ENCODE measurements at regions not wholly inside any gene's neighbourhood (a gene's known extent, or its start where the extent isn't known, plus 50 kb on each side); places are given as distances from the start of the nearest gene placed in this dataset.

DNA sequence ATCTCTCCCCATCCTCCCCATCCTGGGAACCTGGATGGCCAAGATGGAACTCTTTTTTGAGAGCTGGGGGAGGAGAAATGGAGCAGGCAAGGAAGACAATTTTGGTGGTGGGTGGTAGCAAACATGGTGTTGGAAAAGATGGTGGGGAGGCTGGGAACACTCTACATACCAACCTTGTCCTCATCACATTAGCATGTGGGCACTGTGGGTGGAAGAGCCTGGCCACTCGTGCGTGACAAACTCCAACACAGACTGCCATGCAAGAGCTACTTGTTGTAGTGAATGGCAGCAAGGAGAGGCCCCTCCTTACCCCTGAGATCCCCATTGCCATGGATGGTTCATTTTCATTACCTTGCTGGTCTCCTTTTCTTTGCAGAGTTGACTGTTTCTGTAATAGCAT is 262.6 kb downstream of the RPLP1 start:
- no peak overlapping the region for H3K4ac ChIP-seq (ENCODE audit: low read depth in 1 of 2, low read length in 2 of 2)
- no peak overlapping the region for H2AFZ ChIP-seq (ENCODE audit: low read depth, low read length)
- H4K8ac ChIP-seq (ENCODE audit: low read length): no peak overlapping the region
- H3K4me3 ChIP-seq (ENCODE audit: insufficient read depth in 1 of 2, low read depth in 1 of 2, low read length in 2 of 2): no peak overlapping the region
- no peak overlapping the region for H2BK15ac ChIP-seq (ENCODE audit: low read depth, poor library complexity, severe bottlenecking)
- DNase-seq: no peak
- H3K9me3 ChIP-seq (ENCODE audit: control insufficient read depth, low read length): peaks cover 7% of the 10 kb centered on the region
- H3K79me1 ChIP-seq (replicated peaks; ENCODE audit: low read length, poor library complexity, severe bottlenecking): no peaks in the 10 kb centered on the region
- H3K27ac ChIP-seq (ENCODE audit: low read length, poor library complexity, severe bottlenecking): no peak overlapping the region
- H2BK12ac ChIP-seq (ENCODE audit: low read length in 2 of 2): no peak overlapping the region
- H3K9ac ChIP-seq (ENCODE audit: low read length): no peak overlapping the region
- no peak overlapping the region for H3K23ac ChIP-seq (ENCODE audit: low read length in 2 of 2)
- no peak overlapping the region for H3K14ac ChIP-seq (ENCODE audit: low read length in 2 of 2)
- H4K91ac ChIP-seq (ENCODE audit: low read length): no peak overlapping the region
- no peak overlapping the region for H2BK120ac ChIP-seq (ENCODE audit: low read depth, low read length)
- H2AK5ac ChIP-seq (ENCODE audit: low read length, severe bottlenecking): no peak overlapping the region
- no peak overlapping the region for H2BK5ac ChIP-seq (ENCODE audit: low read depth, low read length, poor library complexity, severe bottlenecking)
- peaks cover 31 to 68% of the 10 kb centered on the region in 2 experiments for H3K27me3 ChIP-seq (ENCODE audit: control insufficient read depth in 1 of 2, insufficient read depth in 1 of 2, low read length in 2 of 2)
- 100% methylated on average over 2 of the region's 2 CpGs for WGBS
- H3K18ac ChIP-seq (ENCODE audit: low read depth in 1 of 2, low read length in 2 of 2): no peak overlapping the region
- H3K36me3 ChIP-seq (ENCODE audit: control insufficient read depth in 1 of 2, insufficient read depth in 2 of 2, low read depth in 1 of 2, low read length in 2 of 2): no peaks in the 10 kb centered on the region
- no peaks in the 10 kb centered on the region for H3K4me1 ChIP-seq (ENCODE audit: control insufficient read depth, insufficient read depth, low read depth, low read length)
- no peak overlapping the region for H3K4me2 ChIP-seq (ENCODE audit: low read length, poor library complexity, severe bottlenecking)

DNA sequence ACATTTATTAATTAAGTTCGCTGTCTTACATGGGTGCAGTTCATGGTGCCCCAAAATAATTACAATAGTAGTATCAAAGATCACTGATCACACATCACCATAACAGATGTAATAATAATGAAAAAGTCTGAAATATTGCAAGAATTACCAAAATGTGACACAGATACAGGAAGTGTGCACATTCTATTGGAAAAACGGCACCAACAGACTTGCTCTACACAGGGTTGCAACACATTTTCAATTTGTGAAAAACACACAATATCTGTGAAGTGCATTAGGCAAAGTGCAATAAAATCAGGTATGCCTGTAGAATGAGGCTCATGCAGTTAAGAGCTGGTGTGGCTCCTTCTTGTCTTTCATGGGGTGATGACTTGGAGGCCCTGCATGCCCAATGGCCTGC is 265.8 kb downstream of the RPLP1 start:
- DNase-seq: no peak
- H3K23ac ChIP-seq (ENCODE audit: low read length in 2 of 2): no peak overlapping the region
- no peak overlapping the region for H2BK120ac ChIP-seq (ENCODE audit: low read depth, low read length)
- no peak overlapping the region for H4K8ac ChIP-seq (ENCODE audit: low read length)
- no peak overlapping the region for H3K14ac ChIP-seq (ENCODE audit: low read length in 2 of 2)
- no peak overlapping the region for H2BK12ac ChIP-seq (ENCODE audit: low read length in 2 of 2)
- no peak overlapping the region for H3K4ac ChIP-seq (ENCODE audit: low read depth in 1 of 2, low read length in 2 of 2)
- no peak overlapping the region for H4K91ac ChIP-seq (ENCODE audit: low read length)
- H3K9me3 ChIP-seq (ENCODE audit: control insufficient read depth, low read length): no peaks in the 10 kb centered on the region
- H3K18ac ChIP-seq (ENCODE audit: low read depth in 1 of 2, low read length in 2 of 2): no peak overlapping the region
- no peak overlapping the region for H2BK5ac ChIP-seq (ENCODE audit: low read depth, low read length, poor library complexity, severe bottlenecking)
- WGBS: 83% methylated on average over 1 of the region's 2 CpGs
- peaks cover 3% of the 10 kb centered on the region for H3K4me1 ChIP-seq (ENCODE audit: control insufficient read depth, insufficient read depth, low read depth, low read length)
- H3K4me3 ChIP-seq (ENCODE audit: insufficient read depth in 1 of 2, low read depth in 1 of 2, low read length in 2 of 2): no peak overlapping the region
- no peak overlapping the region for H3K4me2 ChIP-seq (ENCODE audit: low read length, poor library complexity, severe bottlenecking)
- H2BK15ac ChIP-seq (ENCODE audit: low read depth, poor library complexity, severe bottlenecking): no peak overlapping the region
- H2AK5ac ChIP-seq (ENCODE audit: low read length, severe bottlenecking): no peak overlapping the region
- no peak overlapping the region for H3K9ac ChIP-seq (ENCODE audit: low read length)
- peaks cover 15 to 46% of the 10 kb centered on the region in 2 experiments for H3K27me3 ChIP-seq (ENCODE audit: control insufficient read depth in 1 of 2, insufficient read depth in 1 of 2, low read length in 2 of 2)
- no peaks in the 10 kb centered on the region for H3K36me3 ChIP-seq (ENCODE audit: control insufficient read depth in 1 of 2, insufficient read depth in 2 of 2, low read depth in 1 of 2, low read length in 2 of 2)
- H3K79me1 ChIP-seq (replicated peaks; ENCODE audit: low read length, poor library complexity, severe bottlenecking): no peaks in the 10 kb centered on the region
- H3K27ac ChIP-seq (ENCODE audit: low read length, poor library complexity, severe bottlenecking): no peak overlapping the region
- no peak overlapping the region for H2AFZ ChIP-seq (ENCODE audit: low read depth, low read length)

DNA sequence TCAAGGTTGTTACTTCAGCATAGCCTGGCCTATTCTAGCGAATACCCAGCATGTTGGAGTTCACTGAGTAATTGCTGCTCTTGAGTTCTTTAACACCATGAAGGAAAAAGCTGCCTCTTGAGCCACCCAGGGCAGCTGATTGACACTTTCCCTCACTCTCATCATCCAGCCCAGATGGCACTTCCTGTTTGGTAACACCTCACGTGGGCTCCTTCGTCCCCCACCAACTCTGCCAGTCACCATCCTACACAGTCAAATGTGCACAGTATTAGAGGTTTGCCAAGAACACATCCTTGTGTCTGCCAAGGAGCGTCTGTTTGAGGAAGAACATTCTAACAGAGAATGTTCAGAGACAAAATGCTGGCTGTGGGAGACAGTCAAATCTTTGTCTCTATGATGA is 266.3 kb downstream of the RPLP1 start:
- H2BK5ac ChIP-seq (ENCODE audit: low read depth, low read length, poor library complexity, severe bottlenecking): no peak overlapping the region
- H2AK5ac ChIP-seq (ENCODE audit: low read length, severe bottlenecking): no peak overlapping the region
- H3K4me2 ChIP-seq (ENCODE audit: low read length, poor library complexity, severe bottlenecking): no peak overlapping the region
- H3K23ac ChIP-seq (ENCODE audit: low read length in 2 of 2): no peak overlapping the region
- H2AFZ ChIP-seq (ENCODE audit: low read depth, low read length): no peak overlapping the region
- no peaks in the 10 kb centered on the region for H3K79me1 ChIP-seq (replicated peaks; ENCODE audit: low read length, poor library complexity, severe bottlenecking)
- peaks cover 18 to 46% of the 10 kb centered on the region in 2 experiments for H3K27me3 ChIP-seq (ENCODE audit: control insufficient read depth in 1 of 2, insufficient read depth in 1 of 2, low read length in 2 of 2)
- H4K8ac ChIP-seq (ENCODE audit: low read length): no peak overlapping the region
- no peak overlapping the region for H3K18ac ChIP-seq (ENCODE audit: low read depth in 1 of 2, low read length in 2 of 2)
- H3K27ac ChIP-seq (ENCODE audit: low read length, poor library complexity, severe bottlenecking): no peak overlapping the region
- no peak overlapping the region for H2BK12ac ChIP-seq (ENCODE audit: low read length in 2 of 2)
- no peak for DNase-seq
- H4K91ac ChIP-seq (ENCODE audit: low read length): no peak overlapping the region
- 73% methylated on average over 4 of the region's 4 CpGs for WGBS
- no peak overlapping the region for H2BK15ac ChIP-seq (ENCODE audit: low read depth, poor library complexity, severe bottlenecking)
- H3K4ac ChIP-seq (ENCODE audit: low read depth in 1 of 2, low read length in 2 of 2): no peak overlapping the region
- H2BK120ac ChIP-seq (ENCODE audit: low read depth, low read length): no peak overlapping the region
- no peak overlapping the region for H3K4me3 ChIP-seq (ENCODE audit: insufficient read depth in 1 of 2, low read depth in 1 of 2, low read length in 2 of 2)
- H3K36me3 ChIP-seq (ENCODE audit: control insufficient read depth in 1 of 2, insufficient read depth in 2 of 2, low read depth in 1 of 2, low read length in 2 of 2): no peaks in the 10 kb centered on the region
- peaks cover 3% of the 10 kb centered on the region for H3K4me1 ChIP-seq (ENCODE audit: control insufficient read depth, insufficient read depth, low read depth, low read length)
- H3K9ac ChIP-seq (ENCODE audit: low read length): no peak overlapping the region
- no peak overlapping the region for H3K14ac ChIP-seq (ENCODE audit: low read length in 2 of 2)
- H3K9me3 ChIP-seq (ENCODE audit: control insufficient read depth, low read length): no peaks in the 10 kb centered on the region

DNA sequence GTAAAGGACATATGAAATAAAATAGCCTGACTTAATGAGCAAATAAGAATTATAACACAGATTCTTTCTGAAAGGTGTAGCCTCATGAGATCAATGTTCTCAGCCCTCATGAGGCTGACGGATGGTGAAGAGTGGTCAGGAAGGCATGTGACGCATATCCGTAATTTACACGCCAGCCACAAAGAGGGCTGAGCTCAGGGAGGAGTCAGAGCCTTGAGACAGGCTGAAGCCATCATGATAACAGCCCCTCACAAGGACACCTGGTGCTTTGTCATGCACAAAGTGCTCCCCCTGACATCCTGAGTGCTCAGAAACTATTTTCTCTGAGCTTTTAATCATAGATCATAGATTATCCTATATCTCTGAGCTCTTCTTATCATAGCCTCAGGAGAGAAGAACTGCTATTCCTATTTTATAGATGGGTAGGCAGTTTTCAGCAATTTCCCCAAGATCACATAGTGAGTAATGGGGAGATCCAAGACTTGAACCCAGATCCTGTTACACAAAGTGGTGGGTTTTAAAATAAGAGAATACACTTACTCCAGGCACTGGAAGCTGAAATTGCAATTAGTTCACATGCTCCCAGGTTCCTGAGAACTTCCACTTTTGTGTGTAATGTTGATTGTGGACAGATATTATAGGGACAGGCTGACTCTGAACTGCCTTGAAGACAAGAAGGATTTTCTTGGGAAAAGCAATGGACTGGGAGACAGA is 267.1 kb downstream of the RPLP1 start:
- Histone ChIP-seq H3K4me2 (ENCODE audit: low read length, poor library complexity, severe bottlenecking) (no peak overlapping the region), H3K27ac (ENCODE audit: low read length, poor library complexity, severe bottlenecking) (no peak overlapping the region), H3K18ac (ENCODE audit: low read depth in 1 of 2, low read length in 2 of 2) (no peak overlapping the region), H4K91ac (ENCODE audit: low read length) (no peak overlapping the region), H2BK5ac (ENCODE audit: low read depth, low read length, poor library complexity, severe bottlenecking) (no peak overlapping the region), H3K4me3 (ENCODE audit: insufficient read depth in 1 of 2, low read depth in 1 of 2, low read length in 2 of 2) (no peak overlapping the region), H3K36me3 (ENCODE audit: control insufficient read depth in 1 of 2, insufficient read depth in 2 of 2, low read depth in 1 of 2, low read length in 2 of 2) (no peaks in the 10 kb centered on the region), H3K9me3 (ENCODE audit: control insufficient read depth, low read length) (no peaks in the 10 kb centered on the region), H2BK120ac (ENCODE audit: low read depth, low read length) (no peak overlapping the region), H2AK5ac (ENCODE audit: low read length, severe bottlenecking) (no peak overlapping the region), H3K4me1 (ENCODE audit: control insufficient read depth, insufficient read depth, low read depth, low read length) (peaks cover 3% of the 10 kb centered on the region), H2BK15ac (ENCODE audit: low read depth, poor library complexity, severe bottlenecking) (no peak overlapping the region), H3K27me3 (ENCODE audit: control insufficient read depth in 1 of 2, insufficient read depth in 1 of 2, low read length in 2 of 2) (peaks cover 23 to 46% of the 10 kb centered on the region in 2 experiments), H3K9ac (ENCODE audit: low read length) (no peak overlapping the region), H3K4ac (ENCODE audit: low read depth in 1 of 2, low read length in 2 of 2) (no peak overlapping the region), H3K79me1 (replicated peaks; ENCODE audit: low read length, poor library complexity, severe bottlenecking) (no peaks in the 10 kb centered on the region), H3K23ac (ENCODE audit: low read length in 2 of 2) (no peak overlapping the region), H2AFZ (ENCODE audit: low read depth, low read length) (no peak overlapping the region), H3K14ac (ENCODE audit: low read length in 2 of 2) (no peak overlapping the region), H4K8ac (ENCODE audit: low read length) (no peak overlapping the region), H2BK12ac (ENCODE audit: low read length in 2 of 2) (no peak overlapping the region)
- 79% methylated on average over 4 of the region's 4 CpGs for WGBS
- peak; percentile 31 for DNase-seq
